HT-29 (cell line): ENCODE measurements at regions not wholly inside any gene's neighbourhood (a gene's known extent, or its start where the extent isn't known, plus 50 kb on each side); places are given as distances from the start of the nearest gene placed in this dataset.
"Not testable (repeated sequence)": the region's sequence is repeated elsewhere in the genome, so short reads cannot be mapped to it uniquely, and the experiment has no call there.

Source experiments
- DNase-seq: peaks from one replicate; pipeline ENCODE4 v3.0.0-alpha.2; 2015; ENCODE audit warnings: low spot score

DNA sequence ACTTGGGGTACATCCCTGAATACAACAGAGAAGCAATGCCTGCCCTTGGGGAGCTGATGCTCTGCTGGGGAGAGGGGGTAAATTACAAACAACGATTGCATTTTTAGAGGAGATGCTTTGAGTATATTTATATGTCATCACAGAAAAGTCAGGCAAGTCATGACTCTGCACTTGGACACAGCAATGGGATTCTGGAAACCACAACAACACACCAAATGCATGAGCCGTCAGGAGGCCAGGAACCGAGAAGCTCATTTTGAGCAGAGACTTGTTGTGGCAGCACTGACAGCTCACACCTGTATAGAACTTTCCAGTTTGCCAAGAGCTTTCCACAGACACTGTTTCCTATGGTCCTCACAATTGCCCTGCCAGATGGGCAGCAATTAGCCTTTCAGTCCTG, 113.2 kb upstream of the RBPJ start:
- DNase-seq: no peak

DNA sequence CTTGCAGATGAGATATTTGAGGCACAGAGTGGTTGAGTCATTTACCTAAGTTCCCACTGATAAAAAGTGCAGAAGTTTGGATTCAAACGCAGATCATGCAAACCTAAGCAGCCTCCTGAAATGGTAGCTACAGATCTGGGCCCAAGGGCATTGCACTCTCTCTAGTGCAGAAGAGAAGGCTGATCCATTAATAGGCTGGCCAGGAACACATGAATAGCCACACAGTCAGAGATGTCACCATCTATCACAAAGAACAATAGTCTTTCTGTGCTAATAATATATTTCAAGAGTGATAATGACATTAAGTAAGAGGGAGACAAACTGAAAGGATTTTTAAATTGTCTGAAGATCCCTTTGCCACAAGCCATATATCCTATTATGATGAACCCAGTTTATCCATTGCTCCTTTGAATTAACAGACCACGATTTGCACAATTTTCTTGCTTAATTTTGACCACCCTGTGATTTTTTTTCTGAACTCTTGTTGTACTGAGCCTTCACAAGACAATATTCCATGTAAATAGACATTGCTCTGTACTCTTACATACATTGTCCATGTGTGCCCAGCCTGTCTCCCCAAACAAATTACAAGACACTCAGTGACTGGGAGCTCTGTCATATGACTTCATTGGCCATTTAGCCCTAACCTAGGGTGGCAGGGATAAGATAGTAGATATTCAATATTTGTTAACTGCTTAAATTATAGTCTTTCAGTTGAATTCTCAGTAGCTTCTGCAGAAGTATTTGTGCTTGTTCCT, 112.4 kb upstream of the RBPJ start:
- no peak for DNase-seq

DNA sequence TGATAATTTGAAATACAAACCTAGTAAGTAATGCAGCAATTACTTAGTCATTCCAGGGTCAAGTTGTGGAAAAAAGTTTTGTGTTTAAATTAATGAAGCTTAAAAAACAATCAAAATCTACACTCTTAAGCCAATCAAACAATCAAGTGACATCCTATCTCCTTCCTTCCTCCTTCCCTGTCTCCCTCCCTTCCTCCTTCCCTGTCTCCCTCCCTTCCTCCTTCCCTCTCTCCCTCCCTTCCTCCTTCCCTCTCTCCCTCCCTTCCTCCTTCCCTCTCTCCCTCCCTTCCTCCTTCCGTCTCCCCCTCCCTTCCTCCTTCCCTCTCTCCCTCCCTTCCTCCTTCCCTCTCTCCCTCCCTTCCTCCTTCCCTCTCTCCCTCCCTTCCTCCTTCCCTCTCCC, 111.4 kb upstream of the RBPJ start:
- DNase-seq: not testable (repeated sequence)

DNA sequence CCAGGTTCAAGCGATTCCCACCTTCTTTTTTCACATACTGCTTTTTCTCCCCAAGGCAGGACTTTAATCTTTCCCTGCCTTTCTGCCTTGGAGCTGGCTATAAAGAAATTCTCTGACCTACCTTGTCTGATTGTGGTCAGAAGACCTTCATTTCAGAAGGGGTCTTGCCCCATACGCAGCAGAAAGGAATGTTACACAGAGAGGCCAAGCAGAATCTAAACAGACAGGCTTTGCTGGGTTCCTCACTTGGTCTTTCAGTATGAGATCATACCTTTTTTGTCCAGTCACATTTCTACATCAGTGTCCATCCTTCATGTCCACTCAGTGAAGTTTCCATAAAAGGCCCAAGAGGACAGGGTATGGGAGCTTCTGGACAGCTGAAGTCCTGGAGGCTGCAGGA, 108.3 kb upstream of the RBPJ start:
- no peak for DNase-seq

DNA sequence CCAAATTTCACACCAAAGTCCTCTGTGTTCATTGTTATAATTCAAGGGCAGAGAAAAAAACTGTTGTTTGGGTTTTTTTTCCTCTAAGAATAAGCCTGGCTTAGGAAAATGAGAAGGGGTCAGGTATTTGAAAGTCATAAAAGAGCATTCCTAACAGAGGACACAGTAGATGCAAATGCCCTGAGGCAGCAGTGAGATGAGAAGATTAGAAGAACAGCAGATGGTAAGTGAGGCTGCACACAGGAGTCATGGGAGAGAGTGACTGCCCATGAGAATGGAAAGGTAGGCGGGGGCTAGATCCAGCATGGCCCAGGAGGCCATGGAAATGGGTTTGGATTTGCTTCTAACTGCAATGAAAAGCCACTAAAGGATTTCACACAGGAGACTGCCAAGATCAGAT, 107.5 kb upstream of the RBPJ start:
- no peak for DNase-seq

DNA sequence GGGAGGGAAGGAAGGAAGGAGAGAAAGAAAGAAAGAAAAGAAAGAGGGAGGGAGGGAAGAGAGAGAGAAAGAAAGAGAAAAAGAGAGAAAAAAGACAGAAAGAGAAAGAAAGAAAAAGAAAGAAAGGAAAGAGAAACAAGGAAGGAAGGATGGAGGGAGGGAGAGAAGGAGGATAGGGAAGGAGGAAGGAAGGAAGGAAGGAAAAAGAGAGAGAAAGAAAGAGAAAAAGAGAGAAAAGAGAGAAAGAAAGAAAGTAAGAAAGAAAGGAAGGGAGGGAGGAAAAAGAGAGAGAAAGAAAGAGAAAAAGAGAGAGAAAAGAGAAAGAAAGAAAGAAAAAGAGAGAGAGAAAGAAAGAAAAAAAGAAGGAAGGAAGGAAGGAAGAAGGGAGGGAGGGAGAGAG, 105.8 kb upstream of the RBPJ start:
- no peak for DNase-seq

DNA sequence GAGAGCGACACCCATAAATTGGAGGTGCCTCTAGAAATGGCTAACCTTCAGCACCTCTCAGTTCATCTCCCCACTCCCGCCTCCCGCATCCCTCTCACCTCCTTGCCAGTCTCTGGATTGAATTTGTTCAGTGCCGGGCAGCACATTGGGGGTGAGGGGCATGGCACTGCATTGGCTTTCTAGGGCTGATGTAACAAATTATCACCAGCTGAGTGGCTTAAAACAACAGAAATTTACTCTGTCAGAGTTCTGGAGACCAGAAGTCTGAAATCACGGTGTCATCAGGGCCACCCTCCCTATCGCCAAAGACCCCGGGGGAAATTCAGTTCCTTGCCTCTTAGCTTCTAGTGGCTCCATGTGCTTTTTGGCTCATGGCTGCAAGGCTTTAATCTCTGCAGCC, 105.1 kb upstream of the RBPJ start:
- DNase-seq: no peak

DNA sequence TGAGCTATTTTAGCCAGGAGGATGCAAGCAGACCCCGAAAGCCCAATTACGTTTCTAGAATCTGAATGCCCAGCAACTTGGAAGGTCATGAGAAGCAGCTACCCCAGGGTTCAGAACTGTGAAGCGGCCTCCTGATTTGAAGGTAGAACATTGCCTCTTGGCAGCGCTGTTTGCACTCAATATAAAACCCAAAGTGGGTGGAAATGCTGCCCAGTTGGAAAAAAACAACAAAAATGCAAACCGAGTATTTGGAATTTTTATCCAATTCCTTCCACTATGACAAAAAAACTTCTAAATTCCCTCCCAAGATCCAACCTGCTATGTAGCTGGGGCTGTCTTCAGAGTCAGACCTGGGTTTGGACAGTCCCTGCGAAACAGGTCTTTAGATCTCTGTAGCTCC, 103.3 kb upstream of the RBPJ start:
- no peak for DNase-seq

DNA sequence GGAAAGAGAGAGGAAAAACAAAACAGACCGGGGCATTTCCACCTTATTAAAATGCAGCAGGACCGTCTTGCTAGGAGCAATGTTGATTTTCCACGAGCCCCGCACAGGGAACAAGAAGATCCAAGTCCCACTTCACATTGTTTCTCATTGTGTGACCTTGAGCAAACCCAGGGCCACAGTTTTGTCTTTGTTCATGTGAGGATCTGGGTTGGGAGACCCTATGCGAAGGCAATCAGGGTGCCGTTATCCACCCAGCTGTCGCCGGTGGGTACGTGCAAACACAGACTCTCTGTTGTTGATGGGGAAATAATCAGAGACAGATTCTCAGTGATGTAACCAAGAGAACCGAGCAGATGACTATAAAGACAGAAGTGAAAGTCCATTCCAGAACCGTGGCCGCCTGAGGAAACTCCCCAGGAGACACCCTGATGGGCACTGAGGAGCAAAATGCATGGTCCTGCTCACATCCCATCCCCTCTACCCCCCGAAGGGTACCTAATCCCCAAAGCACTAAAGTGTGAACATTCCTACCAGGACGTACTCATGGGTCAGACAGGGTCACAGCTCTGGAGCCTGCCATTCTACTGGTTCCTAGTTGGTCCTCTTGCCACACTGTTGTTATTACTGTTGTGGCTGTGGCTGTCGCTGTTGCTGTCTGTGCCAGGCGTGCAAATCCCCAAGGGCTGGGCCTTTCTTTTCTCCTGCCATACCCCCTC, 102.7 kb upstream of the RBPJ start:
- no peak for DNase-seq

DNA sequence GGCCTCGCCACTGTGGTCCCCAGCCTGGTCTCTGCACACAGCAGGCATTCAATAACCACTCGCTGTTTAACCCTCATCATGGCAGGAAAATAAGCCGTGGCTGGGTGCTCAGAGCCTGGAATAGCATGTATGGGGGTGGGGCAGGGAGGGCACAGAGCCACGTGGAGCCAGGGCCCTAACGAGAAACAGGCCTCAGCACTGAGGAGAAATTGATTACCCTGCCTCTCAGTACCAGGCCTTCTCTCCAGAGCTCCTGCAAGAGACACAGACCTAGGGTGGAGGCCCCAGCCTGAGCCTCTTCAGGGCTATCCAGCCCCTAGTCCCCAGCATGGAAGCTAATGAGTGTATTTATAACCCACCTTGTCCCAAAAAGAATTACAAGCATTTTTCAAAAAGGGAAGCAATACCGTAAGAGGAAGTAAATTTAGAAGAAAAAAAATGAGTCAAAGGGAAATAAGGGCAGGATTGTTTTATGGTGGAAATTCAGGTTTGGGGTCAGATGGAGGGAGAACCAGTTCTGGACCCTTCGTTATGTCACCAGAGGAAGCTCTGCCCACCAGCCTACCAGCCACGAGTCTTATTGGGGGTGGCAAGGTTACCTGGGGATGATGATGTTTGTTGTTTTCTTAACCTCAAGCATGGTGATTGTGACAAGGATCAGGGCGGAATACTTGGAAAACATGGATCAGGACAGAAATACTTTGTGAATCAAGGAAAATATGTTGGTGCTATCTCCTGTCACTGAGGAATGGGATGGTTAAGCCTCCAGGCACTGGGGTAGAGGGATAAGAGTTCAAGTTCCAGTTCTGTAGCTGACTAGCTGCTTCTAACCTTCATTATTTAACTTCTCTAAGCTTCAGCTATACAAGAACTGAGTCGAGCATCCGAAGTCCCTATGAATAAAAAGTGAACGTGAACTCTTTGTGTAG, 101.9 kb upstream of the RBPJ start:
- peak; percentile 7 for DNase-seq

DNA sequence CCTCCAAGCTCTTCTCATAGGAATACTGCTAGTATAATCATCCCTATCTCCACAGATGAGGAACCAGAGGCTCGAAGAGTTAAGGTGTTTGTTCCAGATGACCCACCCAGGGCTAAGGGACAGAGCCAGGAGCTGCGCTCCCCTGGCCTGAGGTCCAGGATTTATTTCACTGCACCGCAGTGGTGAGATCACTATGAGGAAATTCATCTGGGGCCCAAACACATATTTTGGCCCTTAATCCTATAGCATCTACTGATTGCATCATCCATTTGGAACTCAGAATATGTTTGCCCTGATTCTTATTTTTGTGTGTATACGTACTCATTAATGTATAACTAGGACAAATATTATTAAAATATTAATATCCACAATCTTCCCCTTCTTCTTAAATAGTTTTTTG, 100.1 kb upstream of the RBPJ start:
- DNase-seq: peak; percentile 10

DNA sequence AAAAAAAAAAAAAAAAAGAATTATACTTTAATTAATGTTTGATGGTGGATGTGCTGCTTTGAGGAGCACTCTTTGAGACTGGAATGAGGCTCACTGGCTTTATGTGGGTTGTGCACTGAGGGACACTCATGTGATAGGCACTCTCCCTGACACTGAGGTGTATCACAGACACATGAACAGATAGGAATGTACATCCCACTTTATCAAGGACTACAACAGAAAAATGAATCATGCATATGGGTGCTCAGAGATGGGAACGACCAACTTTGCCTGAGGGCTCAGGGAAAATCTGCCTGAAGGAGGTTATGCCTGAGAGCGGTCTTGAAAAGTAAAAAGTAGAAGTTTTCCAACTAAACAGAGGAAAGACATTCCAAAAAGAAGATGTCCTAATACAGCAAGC, 97.7 kb upstream of the RBPJ start:
- DNase-seq: no peak

DNA sequence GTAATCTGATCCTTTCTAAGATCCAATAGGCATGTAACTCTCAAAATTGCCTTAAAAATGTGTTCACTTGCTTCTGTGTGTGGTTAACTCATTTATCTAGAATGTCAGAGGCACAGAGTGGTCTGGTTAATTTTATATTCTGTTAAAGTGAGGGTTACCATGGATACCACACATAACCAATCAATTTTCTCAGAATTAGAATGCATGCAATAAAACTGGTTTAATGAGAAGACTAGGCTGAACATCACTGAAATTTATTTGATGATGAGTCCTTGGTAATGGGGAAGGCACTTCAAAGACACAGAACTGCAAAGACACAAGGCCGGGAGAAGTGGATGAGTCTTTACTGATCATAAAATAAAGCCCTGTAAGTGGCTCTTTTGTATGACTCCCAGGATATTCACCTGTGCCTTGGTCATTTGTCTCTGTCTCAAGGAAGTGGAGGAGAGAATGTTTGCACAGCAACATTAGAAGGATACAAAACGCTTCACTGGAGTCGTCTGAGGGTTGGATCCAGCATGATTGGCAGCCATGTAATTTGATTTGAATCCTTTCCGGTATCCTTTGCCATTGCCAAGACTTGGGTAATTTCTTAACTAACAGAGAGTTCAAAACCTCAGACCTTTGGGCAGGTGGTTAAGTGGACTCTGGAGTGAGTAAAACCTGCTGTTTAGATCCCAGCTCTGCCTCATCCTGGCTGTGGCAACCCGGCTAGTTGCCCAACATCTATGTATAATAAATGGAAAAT, 94.0 kb upstream of the RBPJ start:
- no peak for DNase-seq

DNA sequence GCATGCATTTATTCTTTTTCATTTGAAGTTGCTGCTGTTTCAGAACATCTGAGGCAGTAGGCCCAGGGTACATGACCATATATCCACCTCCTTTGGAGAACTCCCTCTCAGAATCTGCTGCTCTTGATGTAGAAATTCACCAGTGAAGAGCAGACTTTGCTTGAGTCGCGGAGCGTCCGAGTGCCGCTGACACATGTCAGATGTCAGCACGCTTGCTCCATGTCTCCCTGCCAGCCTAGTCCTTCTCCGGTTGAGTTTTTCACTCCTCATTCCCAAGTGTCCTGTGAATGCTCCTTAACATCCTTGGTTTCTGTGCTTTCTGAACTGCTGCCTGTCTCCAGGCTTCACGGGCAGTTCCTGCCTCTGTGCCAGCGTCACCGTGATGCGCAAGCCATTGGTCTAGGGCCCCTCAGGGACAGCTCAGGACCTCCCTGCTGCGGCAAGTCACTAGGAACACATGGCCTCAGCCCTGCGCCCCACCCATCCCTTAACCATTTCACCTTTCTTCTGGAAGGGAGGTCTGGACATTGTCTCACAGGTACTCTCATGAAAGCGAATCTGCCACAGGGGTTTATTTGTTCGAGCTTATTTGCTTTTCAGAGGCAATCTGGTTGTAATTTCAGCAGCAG, 93.1 kb upstream of the RBPJ start:
- no peak for DNase-seq

DNA sequence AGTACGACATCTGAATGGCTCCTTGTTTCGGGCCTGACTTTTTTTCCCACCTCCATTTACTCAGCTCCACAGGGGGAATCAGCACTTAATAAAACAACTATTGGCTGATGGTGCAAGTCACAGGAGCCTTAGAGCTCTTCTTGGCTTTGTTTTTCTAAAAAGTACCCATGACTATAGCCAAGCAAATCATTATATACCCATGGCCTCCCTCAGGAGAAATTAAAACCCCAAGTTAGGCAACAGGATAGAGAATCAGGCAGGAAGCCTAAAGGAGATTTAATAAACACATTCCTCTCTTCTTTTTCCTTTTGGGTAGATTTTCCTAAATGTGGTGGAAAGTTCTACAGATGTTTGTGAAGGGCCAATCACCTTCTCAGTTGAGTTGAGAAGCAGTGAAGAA, 91.9 kb upstream of the RBPJ start:
- DNase-seq: no peak

DNA sequence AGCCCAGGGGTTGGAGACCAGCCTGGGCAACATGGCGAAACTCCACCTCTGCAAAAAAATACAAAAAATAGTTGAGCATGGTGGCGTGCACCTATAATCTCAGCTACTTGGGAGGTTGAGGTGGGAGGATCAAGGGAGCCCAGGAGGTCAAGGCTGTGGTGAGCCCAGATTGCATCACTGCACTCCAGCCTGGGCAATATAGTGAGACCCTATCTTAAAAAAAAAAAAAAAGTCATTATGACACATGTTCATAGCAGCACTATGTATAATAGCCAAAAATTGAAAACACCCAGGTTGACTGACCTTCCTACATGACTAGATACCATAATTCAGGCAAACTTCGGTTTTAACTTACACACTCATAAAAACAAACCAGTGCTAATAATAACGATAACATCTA, 90.8 kb upstream of the RBPJ start:
- no peak for DNase-seq

DNA sequence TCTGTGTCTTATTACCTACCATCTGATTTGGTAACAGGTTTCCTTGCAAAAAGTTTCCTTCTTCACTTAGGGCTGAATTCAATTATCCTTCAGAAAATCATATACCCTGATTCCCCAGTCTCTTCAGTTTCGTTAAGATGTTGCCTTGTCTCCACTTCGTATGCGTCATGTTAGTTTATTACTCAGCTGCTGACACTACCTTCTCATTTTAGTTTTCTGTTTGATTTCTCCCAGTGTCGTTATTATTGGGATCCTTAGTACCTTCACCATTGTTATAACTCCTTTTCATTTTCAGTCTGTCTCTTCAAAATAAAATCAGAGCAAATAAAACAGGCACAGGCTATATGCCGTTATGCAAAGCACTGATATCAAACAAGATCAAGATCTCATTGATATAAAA, 87.5 kb upstream of the RBPJ start:
- DNase-seq: no peak

DNA sequence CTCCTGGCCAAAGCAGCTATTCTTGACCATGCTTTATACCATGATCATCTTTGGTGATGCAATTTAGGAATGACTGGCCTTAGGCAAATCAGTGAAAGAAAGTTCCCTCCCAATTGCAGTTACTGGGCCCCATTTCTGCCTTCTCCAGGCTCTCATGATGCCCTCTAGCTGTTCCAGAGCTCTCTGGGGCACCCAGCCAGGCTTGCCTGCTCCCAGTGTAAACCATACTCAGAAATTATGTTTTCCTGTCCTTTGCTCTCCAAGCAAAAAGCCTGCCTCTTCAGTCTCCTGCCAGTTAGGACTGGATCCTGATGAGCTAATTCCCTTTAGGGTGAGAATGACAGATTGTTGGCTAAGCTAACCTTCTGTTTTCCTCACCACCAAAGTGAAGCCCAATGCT, 85.3 kb upstream of the RBPJ start:
- peak; percentile 17 for DNase-seq

DNA sequence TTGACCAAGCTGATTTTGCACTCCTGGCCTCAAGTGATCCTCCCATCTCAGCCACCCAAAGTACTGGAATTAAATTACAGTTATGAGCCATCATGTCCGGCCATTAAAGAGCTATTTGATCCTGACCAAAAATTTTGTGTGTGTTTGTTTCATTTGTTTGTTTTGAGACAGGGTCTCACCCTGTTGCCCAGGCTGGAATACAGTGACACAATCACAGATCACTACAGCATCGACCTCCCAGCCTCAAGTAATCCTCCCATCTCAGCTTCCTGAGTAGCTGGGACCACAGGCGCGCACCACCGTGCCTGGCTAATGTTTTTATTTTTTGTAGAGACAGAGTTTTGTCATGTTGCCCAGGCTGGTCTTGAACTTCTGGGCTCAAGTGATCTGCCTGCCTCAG, 82.9 kb upstream of the RBPJ start:
- DNase-seq: no peak

DNA sequence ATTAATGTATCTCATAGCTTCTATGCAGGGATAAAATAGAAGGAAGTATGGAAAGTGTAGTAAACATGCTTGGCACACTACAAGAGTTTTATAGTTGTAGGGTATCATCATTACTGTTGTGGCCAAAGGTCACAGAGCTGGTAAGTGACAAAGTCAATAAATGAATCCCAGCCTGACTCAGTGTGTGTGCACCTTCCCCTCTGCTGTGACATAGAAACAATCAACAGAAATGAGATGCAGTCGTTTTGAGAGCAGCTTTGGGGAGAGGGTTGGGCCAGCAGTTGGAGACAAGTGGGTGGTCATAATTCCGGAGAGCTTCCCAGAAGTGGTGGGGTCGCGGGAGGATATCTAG, 82.4 kb upstream of the RBPJ start:
- peak; percentile 63 for DNase-seq
